Effector memory CD8-positive, alpha-beta T cell (primary cell): ENCODE measurements at regions not wholly inside any gene's neighbourhood (a gene's known extent, or its start where the extent isn't known, plus 50 kb on each side); places are given as distances from the start of the nearest gene placed in this dataset.
"Not testable (repeated sequence)": the region's sequence is repeated elsewhere in the genome, so short reads cannot be mapped to it uniquely, and the experiment has no call there.

Experiments
- ATAC-seq: fragments of 150-1000 bp; cut with Tn5 transposase; replicated peaks from 2 replicates; pipeline ENCODE4 v1.10.0; 2021; ENCODE audit warnings: mild to moderate bottlenecking, moderate library complexity
- DNase-seq, 3 experiments: peaks; one replicate each; pipeline ENCODE4 v3.0.0; 2021
- H3K27ac Mint-ChIP-seq, 2 donors: one replicate each; pipeline ENCODE4 v1.8.0; 2022; ENCODE audit warnings: mild to moderate bottlenecking in 2 of 2, mixed read lengths in 2 of 2, moderate library complexity in 2 of 2
- H3K27me3 Mint-ChIP-seq, 2 donors: one replicate each; pipeline ENCODE4 v1.8.0; 2022; ENCODE audit warnings: mixed read lengths in 2 of 2
- H3K36me3 Mint-ChIP-seq: one replicate; pipeline ENCODE4 v1.8.0; 2022; ENCODE audit warnings: mild to moderate bottlenecking, moderate library complexity, mixed read lengths; ENCODE audit not compliant: insufficient read depth
- H3K4me1 Mint-ChIP-seq, 2 donors: one replicate each; pipeline ENCODE4 v1.8.0; 2022; ENCODE audit warnings: low read depth in 2 of 2, mixed read lengths in 2 of 2
- H3K4me3 Mint-ChIP-seq, 2 donors: one replicate each; pipeline ENCODE4 v1.8.0; 2022; ENCODE audit warnings: mild to moderate bottlenecking in 2 of 2, mixed read lengths in 2 of 2, moderate library complexity in 2 of 2
- H3K9me3 Mint-ChIP-seq, 2 donors: one replicate each; pipeline ENCODE4 v1.8.0; 2022; ENCODE audit warnings: mixed read lengths in 2 of 2

- Mint-ChIP-seq H3K4me3 (no peak overlapping the region), H3K4me1 (no peaks in the 10 kb centered on the region), H3K9me3 (peaks cover 12 to 13% of the 10 kb centered on the region in 2 donors), H3K27ac (no peak overlapping the region), H3K27me3 (no peaks in the 10 kb centered on the region), H3K36me3 (no peaks in the 10 kb centered on the region)
- DNase-seq (no peak), ATAC-seq (no peak)
Observed at GRCh38 chr1:82073659-82074058, 272.9 kb downstream of the ADGRL2 start.

- Mint-ChIP-seq H3K27ac (no peak overlapping the region), H3K4me1 (no peaks in the 10 kb centered on the region), H3K27me3 (no peaks in the 10 kb centered on the region), H3K9me3 (peaks cover 12 to 13% of the 10 kb centered on the region in 2 donors), H3K4me3 (no peak overlapping the region), H3K36me3 (no peaks in the 10 kb centered on the region)
- DNase-seq (no peak), ATAC-seq (no peak)
Observed at GRCh38 chr1:82073071-82073470, 272.3 kb downstream of the ADGRL2 start.

- no peak overlapping the region for H3K27ac Mint-ChIP-seq
- H3K9me3 Mint-ChIP-seq, result peaks cover 13 to 18% of the 10 kb centered on the region in 2 donors
- ATAC-seq (no peak), DNase-seq (no peak)
- no peaks in the 10 kb centered on the region for H3K27me3 Mint-ChIP-seq
- H3K4me1 Mint-ChIP-seq, result no peaks in the 10 kb centered on the region
- H3K4me3 Mint-ChIP-seq, result no peak overlapping the region
- H3K36me3 Mint-ChIP-seq, result no peaks in the 10 kb centered on the region
Observed at GRCh38 chr1:82065916-82066315, 265.2 kb downstream of the ADGRL2 start.

GRCh38 chr1:82064691-82065090 lies 264.0 kb downstream of the ADGRL2 start:
- DNase-seq (no peak), ATAC-seq (no peak)
- H3K36me3 Mint-ChIP-seq, result no peaks in the 10 kb centered on the region
- no peaks in the 10 kb centered on the region for H3K4me1 Mint-ChIP-seq
- H3K27ac Mint-ChIP-seq, result no peak overlapping the region
- no peak overlapping the region for H3K4me3 Mint-ChIP-seq
- no peaks in the 10 kb centered on the region for H3K27me3 Mint-ChIP-seq
- peaks cover 12 to 26% of the 10 kb centered on the region in 2 donors for H3K9me3 Mint-ChIP-seq

- no peak for ATAC-seq
- H3K27me3 Mint-ChIP-seq, result no peaks in the 10 kb centered on the region
- peaks cover 12 to 26% of the 10 kb centered on the region in 2 donors for H3K9me3 Mint-ChIP-seq
- no peak overlapping the region for H3K4me3 Mint-ChIP-seq
- no peak overlapping the region for H3K27ac Mint-ChIP-seq
- DNase-seq, result no peak
- no peaks in the 10 kb centered on the region for H3K36me3 Mint-ChIP-seq
- H3K4me1 Mint-ChIP-seq, result no peaks in the 10 kb centered on the region
Observed at GRCh38 chr1:82062206-82062605, 261.5 kb downstream of the ADGRL2 start.

GRCh38 chr1:82059959-82060358 lies 259.2 kb downstream of the ADGRL2 start:
- no peak for ATAC-seq
- Mint-ChIP-seq H3K4me3 (no peak overlapping the region), H3K27me3 (no peaks in the 10 kb centered on the region), H3K27ac (no peak overlapping the region), H3K4me1 (no peaks in the 10 kb centered on the region), H3K36me3 (no peaks in the 10 kb centered on the region), H3K9me3 (peaks cover 22 to 34% of the 10 kb centered on the region in 2 donors)
- DNase-seq, result no peak

GRCh38 chr1:82057011-82057410 lies 256.3 kb downstream of the ADGRL2 start:
- no peaks in the 10 kb centered on the region for H3K4me1 Mint-ChIP-seq
- DNase-seq (no peak), ATAC-seq (no peak)
- H3K36me3 Mint-ChIP-seq, result no peaks in the 10 kb centered on the region
- H3K27ac Mint-ChIP-seq, result no peak overlapping the region
- H3K27me3 Mint-ChIP-seq, result no peaks in the 10 kb centered on the region
- peaks cover 17 to 25% of the 10 kb centered on the region in 2 donors for H3K9me3 Mint-ChIP-seq
- no peak overlapping the region for H3K4me3 Mint-ChIP-seq

GRCh38 chr1:82055375-82055774 lies 254.6 kb downstream of the ADGRL2 start:
- H3K36me3 Mint-ChIP-seq, H3K4me1 Mint-ChIP-seq, H3K4me3 Mint-ChIP-seq, H3K27ac Mint-ChIP-seq, H3K27me3 Mint-ChIP-seq, DNase-seq, ATAC-seq: not testable (repeated sequence)
- peaks cover 21 to 31% of the 10 kb centered on the region in 2 donors for H3K9me3 Mint-ChIP-seq

GRCh38 chr1:82052563-82052962 lies 251.8 kb downstream of the ADGRL2 start:
- H3K9me3 Mint-ChIP-seq, result peaks cover 15 to 32% of the 10 kb centered on the region in 2 donors
- DNase-seq, result no peak
- no peaks in the 10 kb centered on the region for H3K4me1 Mint-ChIP-seq
- H3K27ac Mint-ChIP-seq, result no peak overlapping the region
- H3K36me3 Mint-ChIP-seq, result no peaks in the 10 kb centered on the region
- ATAC-seq, result no peak
- no peak overlapping the region for H3K4me3 Mint-ChIP-seq
- no peaks in the 10 kb centered on the region for H3K27me3 Mint-ChIP-seq

- Mint-ChIP-seq H3K36me3 (no peaks in the 10 kb centered on the region), H3K4me1 (no peaks in the 10 kb centered on the region), H3K27me3 (no peaks in the 10 kb centered on the region), H3K4me3 (no peak overlapping the region), H3K27ac (no peak overlapping the region), H3K9me3 (peaks cover 8 to 28% of the 10 kb centered on the region in 2 donors)
- ATAC-seq (no peak), DNase-seq (no peak)
Observed at GRCh38 chr1:82048596-82048995, 247.9 kb downstream of the ADGRL2 start.

- Mint-ChIP-seq H3K36me3 (no peaks in the 10 kb centered on the region), H3K27me3 (no peaks in the 10 kb centered on the region), H3K4me3 (no peak overlapping the region), H3K27ac (no peak overlapping the region), H3K9me3 (peaks cover 7 to 36% of the 10 kb centered on the region in 2 donors), H3K4me1 (no peaks in the 10 kb centered on the region)
- no peak for ATAC-seq
- no peak for DNase-seq
Observed at GRCh38 chr1:82045221-82045620, 244.5 kb downstream of the ADGRL2 start.

- DNase-seq, result no peak
- no peaks in the 10 kb centered on the region for H3K4me1 Mint-ChIP-seq
- H3K27ac Mint-ChIP-seq, result no peak overlapping the region
- H3K9me3 Mint-ChIP-seq, result peaks cover 8 to 36% of the 10 kb centered on the region in 2 donors
- no peaks in the 10 kb centered on the region for H3K27me3 Mint-ChIP-seq
- no peak for ATAC-seq
- no peaks in the 10 kb centered on the region for H3K36me3 Mint-ChIP-seq
- H3K4me3 Mint-ChIP-seq, result no peak overlapping the region
Observed at GRCh38 chr1:82044536-82044935, 243.8 kb downstream of the ADGRL2 start.

- H3K4me1 Mint-ChIP-seq, result no peaks in the 10 kb centered on the region
- ATAC-seq, result no peak
- H3K27ac Mint-ChIP-seq, result no peak overlapping the region
- H3K4me3 Mint-ChIP-seq, result no peak overlapping the region
- peaks cover 8 to 36% of the 10 kb centered on the region in 2 donors for H3K9me3 Mint-ChIP-seq
- DNase-seq, result no peak
- no peaks in the 10 kb centered on the region for H3K36me3 Mint-ChIP-seq
- H3K27me3 Mint-ChIP-seq, result no peaks in the 10 kb centered on the region
Observed at GRCh38 chr1:82044111-82044510, 243.4 kb downstream of the ADGRL2 start.

GRCh38 chr1:82042306-82043060 lies 241.7 kb downstream of the ADGRL2 start:
- H3K4me1 Mint-ChIP-seq, result no peaks in the 10 kb centered on the region
- no peaks in the 10 kb centered on the region for H3K27me3 Mint-ChIP-seq
- no peak overlapping the region for H3K4me3 Mint-ChIP-seq
- H3K9me3 Mint-ChIP-seq, result peaks cover 11 to 31% of the 10 kb centered on the region in 2 donors
- no peaks in the 10 kb centered on the region for H3K36me3 Mint-ChIP-seq
- H3K27ac Mint-ChIP-seq, result no peak overlapping the region
- ATAC-seq, result no peak
- no peak for DNase-seq
